OCI-LY1 (cell line): ENCODE measurements at regions not wholly inside any gene's neighbourhood (a gene's known extent, or its start where the extent isn't known, plus 50 kb on each side); places are given as distances from the start of the nearest gene placed in this dataset.

Experiments
- H2AFZ ChIP-seq: fragments of 200-600 bp; sonication (generic), shearing (Covaris generic); 2 replicates; pipeline ENCODE4 v1.6.0; 2014; ENCODE audit warnings: antibody characterized with exemption, mild to moderate bottlenecking, low read length
- H3F3A ChIP-seq: fragments of 200-600 bp; sonication (generic), shearing (Covaris generic); 2 replicates; pipeline ENCODE4 v1.6.0; 2014; ENCODE audit warnings: mild to moderate bottlenecking, antibody characterized with exemption, low read length, moderate library complexity; ENCODE audit not compliant: insufficient read depth
- H3K27ac ChIP-seq: fragments of 200-600 bp; sonication (generic); 2 replicates; pipeline ENCODE4 v1.5.1; 2014; ENCODE audit warnings: low read length, mixed run types, mild to moderate bottlenecking, low read depth; ENCODE audit not compliant: poor library complexity, severe bottlenecking
- H3K27me3 ChIP-seq: fragments of 200-600 bp; sonication (generic); 2 replicates; pipeline ENCODE4 v1.6.0; 2014; ENCODE audit warnings: antibody characterized with exemption, mild to moderate bottlenecking, low read length, moderate library complexity; ENCODE audit not compliant: insufficient read depth
- H3K36me3 ChIP-seq: fragments of 200-600 bp; sonication (generic); 2 replicates; pipeline ENCODE4 v1.6.1; 2014; ENCODE audit warnings: mild to moderate bottlenecking, antibody characterized with exemption, low read length, moderate library complexity, mixed read lengths; ENCODE audit not compliant: insufficient read depth
- H3K4me1 ChIP-seq: fragments of 200-600 bp; sonication (generic); 2 replicates; pipeline ENCODE4 v1.5.1; 2014; ENCODE audit warnings: mild to moderate bottlenecking, low read length, moderate library complexity; ENCODE audit not compliant: insufficient read depth, severe bottlenecking
- H3K4me2 ChIP-seq: fragments of 200-600 bp; sonication (generic), shearing (Covaris generic); 2 replicates; pipeline ENCODE4 v1.6.1; 2014; ENCODE audit warnings: low read length
- H3K4me3 ChIP-seq: fragments of 200-600 bp; sonication (generic); 2 replicates; pipeline ENCODE4 v1.5.1; 2014; ENCODE audit warnings: low read length, low read depth, mild to moderate bottlenecking, mixed read lengths; ENCODE audit not compliant: poor library complexity, severe bottlenecking
- H3K79me2 ChIP-seq: fragments of 200-600 bp; shearing (Covaris generic); 2 replicates; pipeline ENCODE4 v1.6.1; 2016; ENCODE audit warnings: mixed run types, low read length, mixed read lengths; ENCODE audit not compliant: insufficient read depth
- H3K9ac ChIP-seq: fragments of 200-600 bp; sonication (generic), shearing (Covaris generic); 2 replicates; pipeline ENCODE4 v1.6.1; 2014; ENCODE audit warnings: mild to moderate bottlenecking, low read length, mixed read lengths
- H3K9me2 ChIP-seq: fragments of 200-600 bp; sonication (generic), shearing (Covaris generic); 2 replicates; pipeline ENCODE4 v1.6.1; 2014; ENCODE audit warnings: low read depth, mild to moderate bottlenecking, low read length, mixed read lengths
- H3K9me3 ChIP-seq: fragments of 200-600 bp; shearing (Covaris generic); 2 replicates; pipeline ENCODE4 v1.6.1; 2014; ENCODE audit warnings: low read length, mixed read lengths
- H4K20me1 ChIP-seq: fragments of 200-600 bp; sonication (generic), shearing (Covaris generic); 2 replicates; pipeline ENCODE4 v1.6.0; 2016; ENCODE audit warnings: mild to moderate bottlenecking, low read length; ENCODE audit not compliant: insufficient read depth
- EZH2 ChIP-seq: fragments of 200-600 bp; sonication (generic), shearing (Covaris generic); IDR thresholded peaks from 2 replicates; pipeline ENCODE4 v1.8.0; 2017; ENCODE audit warnings: borderline replicate concordance, mixed run types, mild to moderate bottlenecking, antibody characterized with exemption, low read length, moderate library complexity, mixed read lengths
- TF ChIP-seq, protein P1 (sequence below): fragments of 200-600 bp; sonication (generic), shearing (Covaris generic); IDR thresholded peaks from 2 replicates; pipeline ENCODE4 v1.5.1; 2017; ENCODE audit warnings: mild to moderate bottlenecking, antibody characterized with exemption, low read length, moderate library complexity, mixed read lengths

GRCh38 chr16:86951041-86951822 is 366.0 kb downstream of the C16orf95 start:
- H2AFZ ChIP-seq = no peak overlapping the region
- no peak overlapping the region for H3K4me2 ChIP-seq
- 0 out of 2 replicates have a peak, but pooled peaks cover 3% of the 10 kb centered on the region for H3K27me3 ChIP-seq
- H3F3A ChIP-seq = no peaks in the 10 kb centered on the region
- H3K9me2 ChIP-seq = no peaks in the 10 kb centered on the region
- no peaks in the 10 kb centered on the region for H3K4me1 ChIP-seq
- H3K79me2 ChIP-seq = no peaks in the 10 kb centered on the region
- H3K9ac ChIP-seq = no peak overlapping the region
- no peaks in the 10 kb centered on the region for H3K9me3 ChIP-seq
- H3K27ac ChIP-seq = no peak overlapping the region
- no peaks in the 10 kb centered on the region for H3K36me3 ChIP-seq
- no peaks in the 10 kb centered on the region for H4K20me1 ChIP-seq
- no peak overlapping the region for H3K4me3 ChIP-seq
- TF ChIP-seq, protein P1, sequence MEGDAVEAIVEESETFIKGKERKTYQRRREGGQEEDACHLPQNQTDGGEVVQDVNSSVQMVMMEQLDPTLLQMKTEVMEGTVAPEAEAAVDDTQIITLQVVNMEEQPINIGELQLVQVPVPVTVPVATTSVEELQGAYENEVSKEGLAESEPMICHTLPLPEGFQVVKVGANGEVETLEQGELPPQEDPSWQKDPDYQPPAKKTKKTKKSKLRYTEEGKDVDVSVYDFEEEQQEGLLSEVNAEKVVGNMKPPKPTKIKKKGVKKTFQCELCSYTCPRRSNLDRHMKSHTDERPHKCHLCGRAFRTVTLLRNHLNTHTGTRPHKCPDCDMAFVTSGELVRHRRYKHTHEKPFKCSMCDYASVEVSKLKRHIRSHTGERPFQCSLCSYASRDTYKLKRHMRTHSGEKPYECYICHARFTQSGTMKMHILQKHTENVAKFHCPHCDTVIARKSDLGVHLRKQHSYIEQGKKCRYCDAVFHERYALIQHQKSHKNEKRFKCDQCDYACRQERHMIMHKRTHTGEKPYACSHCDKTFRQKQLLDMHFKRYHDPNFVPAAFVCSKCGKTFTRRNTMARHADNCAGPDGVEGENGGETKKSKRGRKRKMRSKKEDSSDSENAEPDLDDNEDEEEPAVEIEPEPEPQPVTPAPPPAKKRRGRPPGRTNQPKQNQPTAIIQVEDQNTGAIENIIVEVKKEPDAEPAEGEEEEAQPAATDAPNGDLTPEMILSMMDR = no peak
- TF ChIP-seq EZH2 = no peak

GRCh38 chr16:86951831-86952598 is 365.2 kb downstream of the C16orf95 start:
- Histone ChIP-seq H3K79me2 (no peaks in the 10 kb centered on the region), H3F3A (no peaks in the 10 kb centered on the region), H3K27me3 (0 out of 2 replicates have a peak, but pooled peaks cover 3% of the 10 kb centered on the region), H3K4me3 (no peak overlapping the region), H3K4me2 (no peak overlapping the region), H3K9me3 (no peaks in the 10 kb centered on the region), H2AFZ (no peak overlapping the region), H3K36me3 (no peaks in the 10 kb centered on the region), H4K20me1 (no peaks in the 10 kb centered on the region), H3K4me1 (no peaks in the 10 kb centered on the region), H3K9me2 (no peaks in the 10 kb centered on the region), H3K27ac (no peak overlapping the region), H3K9ac (no peak overlapping the region)
- no peak for TF ChIP-seq EZH2
- TF ChIP-seq, protein P1 = no peak

DNA sequence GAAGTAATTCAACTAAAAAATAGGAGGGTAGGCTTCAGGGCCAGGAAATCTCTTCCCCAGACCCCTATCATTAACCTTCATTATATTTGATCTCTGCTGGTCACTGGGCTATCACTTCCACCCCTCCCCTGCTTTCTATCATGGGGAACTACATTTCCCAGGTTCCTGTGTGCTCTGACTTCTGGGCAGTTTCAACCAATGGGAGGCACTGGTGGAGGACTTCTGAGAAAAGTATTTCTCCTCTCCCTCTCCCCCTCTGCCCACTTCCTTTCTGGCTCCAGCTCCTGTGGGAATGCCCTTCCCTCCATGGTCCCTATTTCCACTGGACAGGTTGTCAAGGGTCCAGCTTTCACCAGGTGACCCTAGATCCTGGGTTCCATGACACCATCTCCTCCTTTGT is 364.4 kb downstream of the C16orf95 start:
- Histone ChIP-seq H3F3A (no peaks in the 10 kb centered on the region), H3K36me3 (no peaks in the 10 kb centered on the region), H3K4me2 (no peak overlapping the region), H2AFZ (no peak overlapping the region), H3K4me1 (no peaks in the 10 kb centered on the region), H3K9ac (no peak overlapping the region), H3K4me3 (no peak overlapping the region), H3K27ac (no peak overlapping the region), H3K27me3 (0 out of 2 replicates have a peak, but pooled peaks cover 3% of the 10 kb centered on the region), H4K20me1 (no peaks in the 10 kb centered on the region), H3K9me3 (no peaks in the 10 kb centered on the region), H3K9me2 (no peaks in the 10 kb centered on the region), H3K79me2 (no peaks in the 10 kb centered on the region)
- TF ChIP-seq, protein P1 = no peak
- TF ChIP-seq EZH2 = no peak
